SK-MEL-5 (cell line): ENCODE measurements at regions not wholly inside any gene's neighbourhood (a gene's known extent, or its start where the extent isn't known, plus 50 kb on each side); places are given as distances from the start of the nearest gene placed in this dataset.
A peak's percentile ranks its signal among the peaks of the same experiment; 100 is the strongest.
"Not testable (repeated sequence)": the region's sequence is repeated elsewhere in the genome, so short reads cannot be mapped to it uniquely, and the experiment has no call there.

ENCODE experiments used
- DNase-seq: peaks from one replicate; pipeline ENCODE4 v3.0.0-alpha.2; 2016; ENCODE audit warnings: low read depth, low spot score
- in situ Hi-C: cut with HindIII; loops from 2 replicates; pipeline ENCODE4 v1.10.0; 2016; ENCODE audit warnings: low sequenced_read_pairs, high pct_unique_total_duplicates, low pct_unique_long_range_greater_than_20kb

DNA sequence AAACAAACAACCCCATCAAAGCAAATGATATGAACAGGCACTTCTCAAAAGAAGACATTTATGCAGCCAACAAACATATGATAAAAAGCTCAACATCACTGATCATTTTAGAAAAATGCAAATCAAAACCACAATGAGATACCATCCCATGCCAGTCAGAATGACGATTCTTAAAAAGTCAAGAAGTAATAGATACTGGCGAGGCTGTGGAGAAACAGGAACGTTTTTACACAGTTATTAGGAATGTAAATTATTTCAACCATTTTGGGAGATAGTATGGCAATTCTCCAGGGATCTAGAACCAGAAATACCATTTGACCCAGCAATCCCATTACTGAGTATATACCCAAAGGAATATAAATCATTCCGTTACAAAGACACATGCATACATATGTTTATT, 370.4 kb downstream of the HHIPL2 start:
- DNase-seq, in situ Hi-C loops: not testable (repeated sequence)

DNA sequence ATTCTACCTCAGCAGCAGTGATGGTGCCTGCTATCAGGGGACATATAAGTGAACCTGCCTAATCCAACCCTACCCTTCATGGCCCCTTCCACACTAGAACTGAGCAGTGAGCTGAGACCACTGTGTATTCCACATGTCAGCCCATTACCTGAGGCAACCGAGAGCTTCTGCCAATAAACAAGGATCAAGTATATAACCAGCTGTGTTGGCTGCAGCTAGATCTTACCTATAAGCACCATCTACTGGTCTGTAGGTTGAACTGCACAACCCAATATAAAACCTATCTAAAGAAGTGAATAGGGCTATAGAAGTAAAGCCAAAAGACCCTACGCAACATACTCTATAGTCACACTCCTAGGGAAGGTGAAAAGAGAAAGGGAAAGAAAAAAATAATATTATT, 376.9 kb downstream of the HHIPL2 start:
- in situ Hi-C loops, result no loop called here
- DNase-seq, result peak; percentile 69

DNA sequence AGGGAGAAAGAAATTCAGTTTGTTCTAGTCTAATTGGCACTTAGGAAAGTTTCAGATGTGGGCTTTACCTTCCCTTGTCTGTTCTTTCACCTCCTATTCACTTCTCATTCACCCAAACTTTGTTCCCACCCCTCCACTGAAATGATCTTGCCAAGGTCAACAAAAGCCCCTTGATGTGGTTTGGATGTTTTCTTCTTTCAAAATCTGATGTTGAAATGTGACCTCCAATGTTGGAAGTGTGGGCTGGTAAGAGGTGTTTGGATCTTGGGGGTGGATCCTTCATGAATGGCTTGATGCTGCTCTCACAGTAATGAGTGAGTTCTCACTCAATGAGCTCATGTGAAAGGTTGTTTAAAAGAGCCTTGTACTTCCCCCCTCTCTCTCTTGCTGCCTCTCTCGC, 379.3 kb downstream of the HHIPL2 start:
- no peak for DNase-seq
- in situ Hi-C loops, result no loop called here

DNA sequence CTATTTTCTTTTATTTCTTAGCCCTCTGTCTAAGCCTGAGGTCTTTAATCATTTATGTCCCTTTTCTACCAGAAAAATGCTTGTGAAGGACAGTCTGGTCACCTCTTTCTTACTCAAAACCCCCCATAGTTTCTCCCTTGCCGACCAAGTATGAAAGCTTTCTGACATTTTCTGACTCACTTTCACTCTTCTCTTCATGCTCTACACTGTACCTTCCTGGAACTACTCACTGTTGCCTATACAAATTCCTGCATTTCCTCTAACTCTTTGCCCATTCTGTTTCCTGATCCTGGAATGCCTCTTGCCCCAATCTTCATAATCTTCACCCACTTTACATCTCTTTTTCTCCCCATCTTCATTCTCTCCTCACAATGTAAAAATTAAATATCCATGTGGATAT, 380.0 kb downstream of the HHIPL2 start:
- in situ Hi-C loops, result no loop called here
- DNase-seq, result no peak

DNA sequence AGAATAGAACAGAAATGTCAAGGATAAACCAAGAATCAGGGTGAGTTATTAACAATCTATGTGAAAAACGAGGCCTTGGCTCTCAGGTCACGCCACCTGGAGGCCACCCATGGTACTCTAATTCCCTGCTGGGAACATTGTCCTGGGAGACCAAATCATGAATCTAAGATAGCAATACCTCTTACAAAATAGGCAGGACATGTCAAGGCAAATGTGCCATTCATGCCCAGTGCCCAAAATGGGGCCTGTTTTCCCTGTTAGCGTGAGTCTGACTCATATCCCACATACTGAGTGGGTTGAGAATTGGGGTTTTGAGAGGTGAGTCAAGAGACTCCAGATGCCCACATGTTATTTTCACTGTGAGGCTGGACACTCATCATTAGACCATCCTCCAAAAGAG, 380.8 kb downstream of the HHIPL2 start:
- DNase-seq, result peak; percentile 70
- in situ Hi-C loops, result no loop called here

DNA sequence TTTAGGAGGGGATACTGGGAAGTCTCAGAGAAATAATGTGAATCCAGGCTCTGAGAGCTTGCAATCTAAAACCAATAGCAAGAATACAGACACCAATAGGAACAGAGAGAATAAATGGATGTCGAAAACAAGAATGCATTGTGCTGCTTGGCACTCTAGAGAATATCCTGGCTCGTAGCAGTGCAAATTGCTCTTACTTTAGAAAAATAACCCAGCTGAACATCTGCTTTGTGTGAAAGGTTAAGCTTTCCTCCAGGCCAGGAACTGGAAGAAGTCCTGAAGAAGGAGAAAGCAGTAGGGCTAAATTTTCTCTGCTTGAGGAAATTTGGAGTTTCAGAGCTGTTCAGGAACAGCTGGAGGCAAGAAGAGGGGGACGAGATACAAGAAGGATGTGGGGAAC, 382.3 kb downstream of the HHIPL2 start:
- DNase-seq, result peak; percentile 77
- in situ Hi-C loops, result no loop called here

DNA sequence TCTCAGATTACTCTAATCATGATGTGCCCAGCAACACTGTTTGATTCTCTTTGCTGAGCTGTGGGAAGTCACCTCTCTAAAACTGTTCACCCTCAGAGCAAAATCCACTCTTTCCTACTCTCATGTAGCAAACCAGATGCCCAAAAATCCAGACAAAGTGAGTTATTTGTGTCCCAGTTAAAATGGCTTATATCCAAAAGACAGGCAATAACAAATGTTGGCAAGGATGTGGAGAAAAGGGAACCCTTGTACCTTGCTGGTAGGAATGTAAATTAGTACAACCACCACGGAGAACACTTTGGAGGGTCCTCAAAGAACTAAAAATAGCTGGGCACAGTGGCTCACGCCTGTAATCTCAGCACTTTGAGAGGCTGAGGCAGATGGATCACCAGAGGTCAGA, 384.0 kb downstream of the HHIPL2 start:
- in situ Hi-C loops, result no loop called here
- no peak for DNase-seq

DNA sequence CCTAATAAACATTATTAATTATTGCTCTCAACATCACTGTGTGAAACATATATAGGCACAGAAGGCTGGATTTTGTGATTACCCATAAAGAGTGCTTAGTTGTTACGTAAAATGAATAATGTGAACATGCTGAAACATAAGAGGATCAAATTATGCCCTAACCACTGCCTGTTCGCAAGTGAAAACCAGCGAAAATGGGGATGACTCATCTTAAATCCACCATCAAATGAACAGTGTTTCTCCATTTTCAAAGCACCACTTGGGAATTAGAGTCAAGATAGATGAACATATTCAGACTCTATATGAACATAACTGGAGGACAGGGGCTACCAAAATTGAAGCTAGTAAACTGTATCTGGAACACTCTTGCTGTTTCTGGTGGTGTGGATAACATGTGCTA, 386.2 kb downstream of the HHIPL2 start:
- DNase-seq, result no peak
- in situ Hi-C loops, result no loop called here

DNA sequence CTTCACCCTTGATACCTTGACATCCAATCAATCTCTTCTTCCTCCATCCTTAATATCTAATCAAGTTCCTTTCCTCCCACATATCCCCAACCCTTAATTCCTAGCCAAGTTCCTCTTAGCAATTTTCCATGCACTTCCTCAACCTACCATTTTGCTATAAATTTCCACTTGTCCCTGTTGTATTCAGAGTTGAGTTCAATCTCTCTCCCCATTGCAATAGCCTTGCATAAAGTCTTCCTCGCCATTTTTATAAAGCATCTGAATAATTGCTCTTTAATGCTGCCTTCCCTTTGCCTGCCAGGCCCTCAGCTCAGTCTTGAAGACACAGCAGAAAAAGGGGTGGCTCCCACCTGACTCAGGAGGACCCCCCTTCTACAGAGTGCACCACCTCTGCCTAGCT, 390.3 kb downstream of the HHIPL2 start:
- in situ Hi-C loops, result no loop called here
- no peak for DNase-seq

DNA sequence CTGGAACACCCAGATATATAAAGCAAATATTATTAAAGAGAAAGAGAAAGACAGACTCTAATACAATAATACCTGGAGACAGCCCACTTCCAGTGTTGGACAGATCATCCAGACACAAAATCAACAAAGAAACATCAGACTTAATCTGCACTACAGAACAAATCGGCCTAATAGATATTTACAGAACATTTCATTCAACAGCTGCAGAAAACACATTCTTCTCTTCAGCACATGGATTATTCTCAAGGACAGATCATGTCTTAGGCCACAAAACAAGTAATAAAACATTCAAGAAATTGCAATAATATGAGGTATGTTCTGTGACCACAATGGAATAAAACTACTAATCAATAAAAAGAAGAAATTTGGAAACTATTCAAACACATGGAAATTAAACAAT, 398.3 kb upstream of the DUSP10 start:
- no peak for DNase-seq
- in situ Hi-C loops, result no loop called here

DNA sequence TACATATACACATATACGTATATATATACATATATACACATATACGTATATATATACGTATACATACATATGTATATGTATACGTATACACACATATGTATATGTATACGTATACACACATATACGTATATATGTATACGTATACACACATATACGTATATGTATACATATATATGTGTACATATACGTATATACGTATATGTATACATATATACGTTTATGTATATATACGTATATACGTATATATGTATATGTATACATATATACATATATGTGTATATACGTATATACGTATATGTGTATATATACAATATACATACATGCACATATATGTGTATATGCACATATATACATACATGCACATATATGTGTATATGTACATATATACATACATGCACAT, 396.2 kb upstream of the DUSP10 start:
- in situ Hi-C loops, result no loop called here
- no peak for DNase-seq

DNA sequence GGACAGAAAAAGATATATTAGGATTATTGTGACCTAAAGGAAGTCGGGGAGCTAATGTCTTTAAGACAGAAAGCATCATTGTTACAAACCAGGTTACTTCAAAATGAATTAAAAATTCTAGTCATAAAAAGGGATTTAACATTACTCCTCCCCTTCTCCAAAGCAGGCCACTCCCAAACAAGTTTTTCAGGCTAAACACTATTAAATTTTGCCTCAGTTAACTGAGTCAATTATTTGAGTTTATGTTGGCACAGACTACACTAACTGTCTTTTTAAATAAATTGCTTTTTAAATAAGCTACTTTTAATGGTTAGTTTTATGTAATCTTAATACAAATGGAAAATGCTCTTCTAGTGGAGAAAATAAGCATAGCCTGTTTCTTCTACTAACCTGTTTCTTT, 395.0 kb upstream of the DUSP10 start:
- in situ Hi-C loops, result no loop called here
- DNase-seq, result no peak

DNA sequence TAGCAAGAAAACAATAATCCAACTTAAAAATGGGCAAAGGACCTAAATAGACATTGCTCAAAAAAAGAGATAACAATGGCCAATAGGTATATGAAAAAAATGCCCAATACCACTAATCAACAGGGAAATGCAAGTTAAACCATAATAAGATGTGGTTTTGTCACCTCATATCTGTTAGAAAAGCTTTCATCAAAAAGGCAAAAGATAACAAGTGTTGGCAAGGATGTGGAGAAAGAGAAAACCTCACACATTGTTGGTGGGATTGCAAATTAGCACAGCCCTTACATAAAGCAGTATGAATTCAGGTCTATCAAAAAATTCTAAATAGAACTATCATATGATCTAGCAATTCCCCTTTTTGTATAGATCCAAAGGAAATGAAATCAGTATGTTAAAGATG, 387.2 kb upstream of the DUSP10 start:
- in situ Hi-C loops, result no loop called here
- no peak for DNase-seq

DNA sequence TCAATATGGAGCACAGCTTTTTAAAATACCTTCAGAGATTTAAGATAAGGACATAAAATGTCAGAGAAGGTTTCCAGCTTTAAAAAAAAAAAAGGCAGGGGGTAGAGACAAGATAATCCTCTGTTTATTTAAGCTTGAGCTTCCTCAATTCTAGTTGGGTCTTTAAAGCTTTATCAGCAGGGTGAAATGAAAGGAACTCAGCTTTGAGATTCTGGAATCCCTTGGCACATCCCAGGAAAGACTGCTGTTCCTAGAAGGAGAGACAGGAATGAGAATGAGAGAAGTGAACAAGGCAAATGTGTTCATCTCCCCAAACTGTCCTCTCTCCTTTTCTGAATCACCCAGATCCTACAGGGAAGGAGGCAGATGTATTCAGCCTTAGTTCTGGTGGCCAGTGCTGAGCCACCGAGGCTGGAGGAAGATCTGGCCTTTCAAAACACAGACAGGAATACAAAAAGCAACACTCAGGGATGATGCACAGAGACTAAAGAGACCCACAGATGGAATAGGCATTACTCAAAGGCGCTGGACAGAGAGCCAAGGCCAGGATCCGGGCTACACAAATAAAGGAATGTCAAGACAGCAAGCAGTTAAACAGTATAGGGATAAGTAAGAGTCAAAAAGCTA, 385.8 kb upstream of the DUSP10 start:
- DNase-seq, result no peak
- in situ Hi-C loops, result no loop called here

DNA sequence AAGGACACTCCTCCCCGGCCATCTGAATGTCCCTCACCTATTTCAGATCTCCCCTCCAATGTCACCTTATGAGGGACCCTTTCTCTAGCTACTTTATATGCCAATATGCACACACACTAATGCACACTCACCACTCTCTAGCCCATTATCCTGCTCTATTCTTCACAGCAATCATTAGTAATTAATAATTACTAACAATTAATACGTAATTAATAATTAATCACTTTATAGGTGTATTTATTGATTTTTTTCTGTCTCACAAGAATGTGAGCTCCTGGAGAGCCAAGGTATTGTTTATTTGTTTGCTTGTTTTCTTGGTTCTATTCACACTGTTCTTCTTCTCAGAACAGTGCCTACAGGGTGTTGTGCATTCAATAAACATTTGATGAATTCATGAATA, 385.2 kb upstream of the DUSP10 start:
- DNase-seq, result no peak
- in situ Hi-C loops, result no loop called here

DNA sequence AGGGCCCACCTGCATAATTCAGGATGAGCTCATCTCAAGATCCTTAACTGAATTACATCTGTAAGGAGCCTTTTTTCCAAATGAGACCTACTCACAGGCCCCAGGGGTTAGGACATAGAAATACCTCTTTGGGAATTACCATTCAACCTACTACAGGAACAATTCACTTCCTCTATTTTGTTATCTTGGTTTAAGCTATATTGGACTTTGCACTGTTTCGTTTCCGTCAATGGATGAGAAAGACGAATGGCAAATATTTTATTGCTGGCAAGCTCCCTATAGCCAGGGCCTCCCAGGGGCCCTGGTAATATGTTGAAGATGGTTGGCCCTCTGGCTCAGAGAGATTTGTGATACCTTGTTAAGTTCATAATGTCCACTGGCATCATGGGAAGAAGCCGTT, 384.2 kb upstream of the DUSP10 start:
- in situ Hi-C loops, result no loop called here
- no peak for DNase-seq

DNA sequence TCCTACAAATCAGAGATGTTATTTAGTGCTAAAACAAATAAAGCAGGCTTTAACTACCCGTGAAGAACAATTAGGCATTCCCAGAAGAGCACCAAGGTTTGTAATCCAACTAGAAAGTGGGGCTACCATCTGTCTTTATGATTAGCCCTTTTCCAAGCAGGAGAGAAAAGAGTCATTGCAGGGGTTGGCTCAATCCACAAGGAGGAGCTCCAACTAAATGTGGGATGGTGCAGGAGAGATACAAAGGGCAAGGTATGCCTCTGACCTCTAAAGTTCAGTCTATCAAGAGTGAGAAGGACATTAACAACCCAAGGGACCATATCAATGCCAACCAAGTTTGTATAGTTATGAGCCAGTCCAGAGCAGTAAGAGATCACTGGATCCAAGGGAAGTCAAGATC, 382.7 kb upstream of the DUSP10 start:
- peak; percentile 61 for DNase-seq
- in situ Hi-C loops, result no loop called here

DNA sequence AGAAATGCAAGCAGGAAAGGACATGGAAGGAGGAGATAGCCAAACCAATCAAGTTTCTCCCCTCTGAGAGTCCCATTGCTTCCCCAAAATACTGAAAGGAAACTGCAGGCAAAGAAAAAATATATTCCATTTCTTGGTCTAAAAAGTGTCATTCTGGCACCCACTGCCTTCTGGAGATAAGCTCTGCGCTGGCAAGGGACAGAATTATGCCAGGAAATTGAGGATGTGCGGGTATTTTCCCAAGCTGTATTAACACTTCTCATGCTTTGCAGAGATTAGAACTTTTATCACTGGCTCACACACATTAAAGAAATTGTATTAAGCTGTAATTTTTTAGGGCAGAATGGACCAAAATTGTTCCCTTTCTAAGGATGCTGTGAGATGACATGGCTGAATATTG, 381.2 kb upstream of the DUSP10 start:
- in situ Hi-C loops, result no loop called here
- no peak for DNase-seq

DNA sequence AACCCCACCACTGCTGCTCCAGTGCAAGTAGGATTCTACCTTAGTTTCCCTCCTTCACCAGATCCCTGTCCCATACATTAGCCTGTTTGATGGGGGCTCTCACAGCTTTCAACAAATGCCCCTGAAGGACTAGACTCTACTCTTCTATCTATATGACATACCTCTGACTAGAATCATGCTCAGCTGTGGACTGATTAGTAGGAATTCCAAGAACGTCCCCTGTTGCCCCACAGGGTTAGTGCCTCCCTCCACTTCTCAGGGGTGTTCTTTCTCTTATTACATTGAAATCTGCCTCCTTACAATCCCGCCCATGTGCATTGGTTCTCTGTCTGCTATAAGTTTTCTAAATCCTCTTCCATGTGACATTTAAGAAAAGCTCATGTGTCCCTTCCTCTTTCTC, 375.9 kb upstream of the DUSP10 start:
- in situ Hi-C loops, result no loop called here
- DNase-seq, result no peak

DNA sequence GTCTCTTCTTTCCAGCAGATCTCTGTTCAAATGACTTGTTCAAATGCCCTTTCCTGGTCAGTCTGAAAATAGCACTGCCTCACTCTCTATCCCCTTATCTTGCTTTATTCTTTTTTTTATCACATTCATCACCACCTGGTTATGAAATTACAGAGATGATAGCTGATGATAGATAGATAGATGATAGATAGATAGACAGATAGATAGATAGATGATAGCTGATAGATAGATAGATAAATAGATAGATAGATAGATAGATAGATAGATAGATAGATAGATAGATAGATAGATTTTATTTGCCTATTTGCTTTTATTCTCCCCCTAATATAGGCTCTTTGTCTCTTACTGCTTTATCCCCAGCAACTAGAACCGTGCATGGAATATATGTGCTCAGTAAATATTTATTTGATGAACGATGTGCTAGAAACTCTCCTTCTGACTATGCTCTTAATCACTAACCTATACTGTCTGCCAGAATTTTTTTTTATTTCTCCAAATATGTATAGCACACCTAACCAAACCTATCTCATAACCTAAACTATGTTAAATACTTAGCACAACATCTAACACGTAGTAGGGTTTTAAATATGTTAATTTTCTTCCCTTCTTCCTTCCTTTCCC, 372.8 kb upstream of the DUSP10 start:
- no peak for DNase-seq

More for the DNA sequence above, 372.8 kb upstream of the DUSP10 start:
- in situ Hi-C loops, result no loop called here
